MCF 10A (cell line): ENCODE measurements at regions not wholly inside any gene's neighbourhood (a gene's known extent, or its start where the extent isn't known, plus 50 kb on each side); places are given as distances from the start of the nearest gene placed in this dataset.

Experiments used
- BruUV-seq: library from RNA; stranded (reverse); fragments of 400-500 nt; replicated peaks from 2 replicates; lab custom pipeline; 2021; lab: Mats Ljungman, UMichigan
- CTCF ChIA-PET: fragments of 300-600 bp; sonication (Branson Sonifier 250); formaldehyde crosslinking; extraction: SDS; loops from one replicate; lab custom pipeline; 2021; ENCODE audit warnings: antibody characterized with exemption, inconsistent platforms; lab: Yijun Ruan, JAX
- POLR2A ChIA-PET: fragments of 300-600, 350-650 bp; sonication (Branson Sonifier 250); formaldehyde crosslinking; extraction: SDS; loops from one replicate; lab custom pipeline; 2020; ENCODE audit warnings: antibody characterized with exemption, inconsistent platforms; lab: Yijun Ruan, JAX
- DNase-seq: peaks from one replicate; pipeline ENCODE4 v3.0.0-alpha.2; 2018; ENCODE audit not compliant: unreplicated experiment
- H3K27ac Mint-ChIP-seq: one replicate; pipeline ENCODE4 v1.8.0; 2022; ENCODE audit warnings: mild to moderate bottlenecking, low read depth, mixed read lengths; ENCODE audit not compliant: unreplicated experiment
- H3K27me3 Mint-ChIP-seq: one replicate; pipeline ENCODE4 v1.8.0; 2022; ENCODE audit warnings: mixed read lengths; ENCODE audit not compliant: insufficient read depth, unreplicated experiment
- H3K36me3 Mint-ChIP-seq: one replicate; pipeline ENCODE4 v1.8.0; 2022; ENCODE audit warnings: mild to moderate bottlenecking, moderate library complexity, mixed read lengths; ENCODE audit not compliant: insufficient read depth, unreplicated experiment
- H3K4me1 Mint-ChIP-seq: one replicate; pipeline ENCODE4 v1.8.0; 2022; ENCODE audit warnings: mixed read lengths; ENCODE audit not compliant: insufficient read depth, unreplicated experiment
- H3K4me3 Mint-ChIP-seq: one replicate; pipeline ENCODE4 v1.8.0; 2022; ENCODE audit warnings: mild to moderate bottlenecking, moderate library complexity, mixed read lengths; ENCODE audit not compliant: unreplicated experiment
- H3K9me3 Mint-ChIP-seq: one replicate; pipeline ENCODE4 v1.8.0; 2022; ENCODE audit warnings: mixed read lengths; ENCODE audit not compliant: unreplicated experiment
- intact Hi-C: fragments of 100-400 bp; cut with micrococcal nuclease; formaldehyde crosslinking; loops from 2 replicates; pipeline ENCODE4 v1.14.1; 2022
- TF ChIP-seq, protein P1 (sequence below): fragments of 200-600 bp; IDR thresholded peaks from one replicate; pipeline ENCODE4 v1.8.0; 2022; ENCODE audit warnings: antibody characterized with exemption, mild to moderate bottlenecking; ENCODE audit not compliant: unreplicated experiment

DNA sequence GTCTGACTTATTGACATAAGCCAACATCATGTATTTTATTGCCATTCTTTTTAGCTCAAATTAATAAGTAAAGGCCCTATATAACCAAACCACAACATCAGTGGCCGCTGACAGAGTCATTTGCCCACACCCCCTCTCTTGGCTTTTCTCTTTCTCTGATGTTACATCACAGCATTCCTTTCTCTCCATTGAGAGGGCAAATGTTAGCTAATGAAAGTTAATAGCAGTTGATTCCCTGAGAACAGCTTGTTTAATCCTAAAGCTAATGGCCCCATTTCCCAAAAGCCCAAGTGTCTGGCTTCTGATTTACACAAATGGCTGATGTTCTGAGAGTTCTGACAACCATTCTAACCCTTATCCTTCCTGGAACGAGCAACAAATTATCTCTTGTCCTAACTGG, 308.8 kb downstream of the SNAPC1 start:
- BruUV-seq: no TSS peak
- ChIA-PET CTCF (no interaction called here), POLR2A (no interaction called here)
- DNase-seq: no peak
- intact Hi-C loops: no loop called here
- no peaks in the 10 kb centered on the region for H3K9me3 Mint-ChIP-seq
- H3K4me1 Mint-ChIP-seq: no peaks in the 10 kb centered on the region
- no peak overlapping the region for H3K4me3 Mint-ChIP-seq
- H3K27me3 Mint-ChIP-seq: no peaks in the 10 kb centered on the region
- TF ChIP-seq, protein P1, sequence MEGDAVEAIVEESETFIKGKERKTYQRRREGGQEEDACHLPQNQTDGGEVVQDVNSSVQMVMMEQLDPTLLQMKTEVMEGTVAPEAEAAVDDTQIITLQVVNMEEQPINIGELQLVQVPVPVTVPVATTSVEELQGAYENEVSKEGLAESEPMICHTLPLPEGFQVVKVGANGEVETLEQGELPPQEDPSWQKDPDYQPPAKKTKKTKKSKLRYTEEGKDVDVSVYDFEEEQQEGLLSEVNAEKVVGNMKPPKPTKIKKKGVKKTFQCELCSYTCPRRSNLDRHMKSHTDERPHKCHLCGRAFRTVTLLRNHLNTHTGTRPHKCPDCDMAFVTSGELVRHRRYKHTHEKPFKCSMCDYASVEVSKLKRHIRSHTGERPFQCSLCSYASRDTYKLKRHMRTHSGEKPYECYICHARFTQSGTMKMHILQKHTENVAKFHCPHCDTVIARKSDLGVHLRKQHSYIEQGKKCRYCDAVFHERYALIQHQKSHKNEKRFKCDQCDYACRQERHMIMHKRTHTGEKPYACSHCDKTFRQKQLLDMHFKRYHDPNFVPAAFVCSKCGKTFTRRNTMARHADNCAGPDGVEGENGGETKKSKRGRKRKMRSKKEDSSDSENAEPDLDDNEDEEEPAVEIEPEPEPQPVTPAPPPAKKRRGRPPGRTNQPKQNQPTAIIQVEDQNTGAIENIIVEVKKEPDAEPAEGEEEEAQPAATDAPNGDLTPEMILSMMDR: no peak
- no peaks in the 10 kb centered on the region for H3K36me3 Mint-ChIP-seq
- no peak overlapping the region for H3K27ac Mint-ChIP-seq

DNA sequence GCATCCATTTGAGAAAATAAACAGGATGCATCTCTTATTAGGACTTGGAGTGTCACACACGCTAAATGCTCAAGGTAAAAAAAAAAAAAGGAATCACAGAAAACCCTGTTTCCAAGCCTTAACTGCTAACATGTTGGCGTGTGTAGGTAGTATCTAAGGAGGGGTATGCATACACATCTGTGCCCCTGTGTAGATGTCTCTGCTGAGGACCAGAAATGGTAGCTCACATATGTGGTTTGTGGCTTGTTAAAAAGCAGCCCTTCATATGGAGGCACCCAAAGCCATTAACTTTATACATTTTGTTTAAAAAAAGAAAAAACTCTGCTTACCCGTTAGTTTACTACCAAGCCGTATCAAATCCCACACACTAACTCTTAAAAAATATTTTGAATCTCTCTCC, 314.1 kb downstream of the SNAPC1 start:
- TF ChIP-seq, protein P1: no peak
- Mint-ChIP-seq H3K36me3 (no peaks in the 10 kb centered on the region), H3K4me3 (no peak overlapping the region), H3K27me3 (no peaks in the 10 kb centered on the region), H3K27ac (no peak overlapping the region), H3K9me3 (no peaks in the 10 kb centered on the region), H3K4me1 (no peaks in the 10 kb centered on the region)
- no peak for DNase-seq
- intact Hi-C loops: no loop called here
- no TSS peak for BruUV-seq
- POLR2A ChIA-PET: interaction anchor here (0.6 kb wide), 1 partner anchor 10 kb away, joined by 3 read pairs; no protein-coding TSS in a partner anchor
- CTCF ChIA-PET: no interaction called here

DNA sequence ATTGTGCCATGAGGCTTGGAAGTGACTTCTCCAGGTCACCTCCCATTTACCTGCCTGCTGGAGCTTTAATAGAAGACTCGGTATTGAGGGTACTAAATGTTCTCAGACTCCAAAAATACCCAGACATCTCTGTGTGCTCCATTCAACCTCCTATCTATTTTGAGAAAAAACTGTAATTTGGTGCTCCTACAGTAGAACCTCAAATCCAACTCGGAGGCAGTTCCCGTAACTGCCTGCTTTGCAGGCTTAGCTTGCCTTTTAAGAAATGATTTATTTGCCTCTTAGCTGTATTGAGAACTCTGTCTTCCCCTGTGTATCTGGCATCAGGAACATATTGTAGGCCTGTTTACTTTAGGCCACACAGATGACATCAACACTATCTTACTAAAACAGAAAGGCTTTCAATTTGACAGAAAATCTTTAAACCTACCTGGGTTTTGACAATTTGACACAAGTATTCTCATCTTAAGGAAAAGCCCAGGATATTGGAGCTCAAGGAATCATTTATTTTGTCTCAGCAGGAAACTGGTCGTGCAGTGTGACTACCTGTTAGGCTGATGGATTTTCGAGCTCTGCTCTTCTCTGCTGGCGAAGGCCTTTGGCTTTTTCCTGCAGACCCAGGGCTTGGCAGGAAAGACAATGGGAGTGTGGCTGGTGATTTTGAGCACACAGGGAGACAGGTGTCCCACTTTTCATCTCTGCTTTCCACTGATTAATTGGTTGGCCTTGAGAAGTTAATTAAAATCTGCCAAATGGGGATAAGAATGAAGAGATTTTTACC, 314.8 kb downstream of the SNAPC1 start:
- intact Hi-C loops: no loop called here
- Mint-ChIP-seq H3K27ac (no peak overlapping the region), H3K9me3 (no peaks in the 10 kb centered on the region), H3K4me3 (no peak overlapping the region), H3K27me3 (no peaks in the 10 kb centered on the region), H3K36me3 (no peaks in the 10 kb centered on the region), H3K4me1 (no peaks in the 10 kb centered on the region)
- TF ChIP-seq, protein P1: no peak
- BruUV-seq: no TSS peak
- POLR2A ChIA-PET: no interaction called here
- CTCF ChIA-PET: interaction anchor here (0.6 kb wide), 2 partner anchors 50 to 1341 kb away, joined by 3 read pairs; no protein-coding TSS in a partner anchor
- DNase-seq: no peak

DNA sequence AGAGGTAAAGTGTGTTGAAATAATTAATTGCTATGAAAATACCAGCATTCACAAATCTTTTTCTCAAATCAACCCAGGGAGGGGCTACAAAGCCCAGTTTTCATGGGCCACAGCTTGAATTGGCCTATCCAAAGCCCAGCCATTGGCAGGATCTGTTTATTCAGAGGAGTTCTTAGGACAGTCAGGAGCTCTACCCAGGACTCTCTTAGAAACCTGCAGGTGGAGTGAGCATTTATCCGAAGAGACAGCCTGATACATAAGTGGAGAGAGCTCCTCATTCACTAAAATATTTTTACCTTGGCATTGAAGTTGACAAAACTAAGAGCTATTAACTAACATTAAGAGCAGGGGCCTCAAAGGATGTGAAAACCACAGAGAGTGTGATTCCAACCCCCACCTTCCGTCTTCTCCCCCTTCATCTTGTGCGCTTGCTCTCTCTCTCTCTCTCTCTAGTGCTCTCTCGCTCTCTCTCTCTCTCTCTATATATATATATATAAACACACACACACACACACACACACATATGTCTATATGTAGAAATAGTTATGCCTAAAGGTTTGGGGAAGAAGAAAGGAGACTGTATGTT, 315.5 kb downstream of the SNAPC1 start:
- Mint-ChIP-seq H3K36me3 (no peaks in the 10 kb centered on the region), H3K4me1 (no peaks in the 10 kb centered on the region), H3K4me3 (no peak overlapping the region), H3K27me3 (no peaks in the 10 kb centered on the region), H3K27ac (no peak overlapping the region), H3K9me3 (no peaks in the 10 kb centered on the region)
- TF ChIP-seq, protein P1: no peak
- POLR2A ChIA-PET: interaction anchor here (0.6 kb wide), 1 partner anchor 24 kb away, joined by 3 read pairs; no protein-coding TSS in a partner anchor
- BruUV-seq: no TSS peak
- CTCF ChIA-PET: interaction anchor here (0.6 kb wide), 2 partner anchors 51 to 1342 kb away, joined by 3 read pairs; no protein-coding TSS in a partner anchor
- DNase-seq: no peak
- intact Hi-C loops: no loop called here
